Sigmoid colon (tissue), 6 donors: ENCODE measurements at regions not wholly inside any gene's neighbourhood (a gene's known extent, or its start where the extent isn't known, plus 50 kb on each side); places are given as distances from the start of the nearest gene placed in this dataset.

ENCODE experiments used
- DNase-seq: peaks from one replicate; pipeline ENCODE4 v3.0.0-alpha.2; 2019
- H3K27ac ChIP-seq, 4 donors: fragments of 200-600 bp; sonication (generic); one replicate each; pipeline ENCODE4 v1.5.1; 2016 to 2019; ENCODE audit warnings: mild to moderate bottlenecking in 1 of 4
- H3K27me3 ChIP-seq, 3 donors: fragments of 200-600 bp; sonication (generic); one replicate each; pipeline ENCODE4 v1.5.1; 2019; ENCODE audit warnings: mild to moderate bottlenecking in 1 of 3
- H3K36me3 ChIP-seq, 4 donors: fragments of 200-600 bp; sonication (generic); one replicate each; pipeline ENCODE4 v1.5.1; 2016 to 2019
- H3K4me1 ChIP-seq, 4 donors: fragments of 200-600 bp; sonication (generic); one replicate each; pipeline ENCODE4 v1.5.1; 2017 to 2019
- H3K4me3 ChIP-seq, 4 donors: fragments of 200-600 bp; sonication (generic); one replicate each; pipeline ENCODE4 v1.5.1; 2017 to 2019; ENCODE audit warnings: mild to moderate bottlenecking in 2 of 4, moderate library complexity in 1 of 4
- H3K9me3 ChIP-seq, 4 donors: fragments of 200-600 bp in 3 of 4; sonication (generic) in 3 of 4; one replicate each; pipeline versions ENCODE4 v1.5.1 to v1.6.1; 2013 to 2019
- EP300 ChIP-seq, 4 donors: sonication (generic); formaldehyde crosslinking; IDR thresholded peaks; one replicate each; pipeline ENCODE4 v1.6.1; 2017; ENCODE audit warnings: antibody characterized with exemption in 4 of 4
- POLR2A ChIP-seq, 2 donors: fragments of 450-650 bp; IDR thresholded peaks; one replicate each; pipeline ENCODE4 v1.6.1; 2016; ENCODE audit warnings: antibody characterized with exemption in 2 of 2, mild to moderate bottlenecking in 2 of 2, moderate library complexity in 2 of 2
- POLR2AphosphoS5 ChIP-seq, 4 donors: sonication (generic); formaldehyde crosslinking; IDR thresholded peaks; one replicate each; pipeline ENCODE4 v1.6.1; 2017; ENCODE audit warnings: antibody characterized with exemption in 4 of 4
- WGBS, 2 donors: extraction: QIAGEN DNeasy Blood & Tissue Kit; methylation state at CpG; one replicate each; pipeline ENCODE4 v1.1.7; 2013; 5-methylcytosine and 5-hydroxymethylcytosine counted together
- intact Hi-C: fragments of 100-400 bp; cut with DNase I; formaldehyde crosslinking; loops from one replicate; pipeline ENCODE4 v1.15.1; 2023
- TF ChIP-seq, protein P1 (sequence below), 4 experiments: fragments of 450-650 bp in 3 of 4; fragments of 200-600 bp in 1 of 4; IDR thresholded peaks; one replicate each; pipeline ENCODE4 v1.5.1; 2016 to 2019; ENCODE audit warnings: antibody characterized with exemption in 4 of 4, mild to moderate bottlenecking in 3 of 4, moderate library complexity in 2 of 4
- donor health status: healthy with polysubstance abuse.
- donor health status: healthy.

DNA sequence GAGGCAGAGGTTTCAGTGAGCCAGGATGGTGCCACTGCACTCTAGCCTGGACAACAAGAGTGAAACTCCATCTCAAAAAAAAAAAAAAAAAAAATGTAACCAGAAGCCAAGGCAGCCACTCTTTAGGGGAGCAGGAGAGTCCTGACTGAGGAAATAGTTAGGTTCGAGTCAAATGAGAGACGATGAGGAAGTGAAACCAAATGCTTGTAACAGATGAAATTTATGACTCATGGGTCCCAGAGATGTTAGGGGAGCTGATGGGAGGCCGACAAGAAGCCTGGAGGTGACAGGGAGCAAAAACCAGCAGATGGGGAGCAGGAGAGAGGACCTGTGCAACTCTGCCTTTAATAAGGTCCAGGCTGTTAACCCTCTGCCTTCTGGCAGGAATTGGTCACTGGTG, 756.1 kb upstream of the DDX18 start:
- Histone ChIP-seq H3K36me3 (no peaks in the 10 kb centered on the region), H3K9me3 (no peaks in the 10 kb centered on the region), H3K4me3 (no peak overlapping the region), H3K4me1 (no peaks in the 10 kb centered on the region), H3K27ac (no peak overlapping the region), H3K27me3 (no peaks in the 10 kb centered on the region)
- intact Hi-C loops, result no loop called here
- DNase-seq, result no peak
- 29 to 33% methylated on average over 3 of the region's 3 CpGs for WGBS, 2 donors
- no peak for TF ChIP-seq EP300 (IDR thresholded peaks at IDR 0.05)
- no peak for TF ChIP-seq POLR2A (IDR thresholded peaks at IDR 0.05)
- TF ChIP-seq, protein P1, sequence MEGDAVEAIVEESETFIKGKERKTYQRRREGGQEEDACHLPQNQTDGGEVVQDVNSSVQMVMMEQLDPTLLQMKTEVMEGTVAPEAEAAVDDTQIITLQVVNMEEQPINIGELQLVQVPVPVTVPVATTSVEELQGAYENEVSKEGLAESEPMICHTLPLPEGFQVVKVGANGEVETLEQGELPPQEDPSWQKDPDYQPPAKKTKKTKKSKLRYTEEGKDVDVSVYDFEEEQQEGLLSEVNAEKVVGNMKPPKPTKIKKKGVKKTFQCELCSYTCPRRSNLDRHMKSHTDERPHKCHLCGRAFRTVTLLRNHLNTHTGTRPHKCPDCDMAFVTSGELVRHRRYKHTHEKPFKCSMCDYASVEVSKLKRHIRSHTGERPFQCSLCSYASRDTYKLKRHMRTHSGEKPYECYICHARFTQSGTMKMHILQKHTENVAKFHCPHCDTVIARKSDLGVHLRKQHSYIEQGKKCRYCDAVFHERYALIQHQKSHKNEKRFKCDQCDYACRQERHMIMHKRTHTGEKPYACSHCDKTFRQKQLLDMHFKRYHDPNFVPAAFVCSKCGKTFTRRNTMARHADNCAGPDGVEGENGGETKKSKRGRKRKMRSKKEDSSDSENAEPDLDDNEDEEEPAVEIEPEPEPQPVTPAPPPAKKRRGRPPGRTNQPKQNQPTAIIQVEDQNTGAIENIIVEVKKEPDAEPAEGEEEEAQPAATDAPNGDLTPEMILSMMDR (IDR thresholded peaks at IDR 0.05), result no peak
- TF ChIP-seq POLR2AphosphoS5 (IDR thresholded peaks at IDR 0.05), result no peak

DNA sequence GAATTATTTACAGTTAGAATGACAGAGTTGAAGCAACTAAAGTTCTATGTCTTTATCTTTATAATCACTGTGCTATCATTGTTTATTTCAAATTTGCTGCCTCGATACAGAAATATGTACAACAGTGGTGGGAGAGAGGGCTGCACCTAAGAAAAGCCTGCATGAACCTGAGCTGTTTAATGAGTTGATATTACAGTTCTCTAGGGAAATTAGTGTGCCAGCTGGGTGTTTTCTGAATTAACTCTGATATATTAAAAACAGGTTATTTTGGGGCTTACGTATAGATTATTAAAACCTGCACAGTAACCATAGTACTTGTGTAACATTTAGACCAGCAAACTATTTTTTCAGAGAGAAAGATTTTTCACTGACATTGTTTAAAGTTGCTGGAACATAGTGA, 750.5 kb upstream of the DDX18 start:
- DNase-seq, result no peak
- TF ChIP-seq EP300 (IDR thresholded peaks at IDR 0.05) (no peak), POLR2A (IDR thresholded peaks at IDR 0.05) (no peak), POLR2AphosphoS5 (IDR thresholded peaks at IDR 0.05) (no peak)
- TF ChIP-seq, protein P1 (IDR thresholded peaks at IDR 0.05), result no peak
- no peaks in the 10 kb centered on the region for H3K4me1 ChIP-seq
- no peaks in the 10 kb centered on the region for H3K9me3 ChIP-seq
- intact Hi-C loops, result no loop called here
- no peak overlapping the region for H3K4me3 ChIP-seq
- no peaks in the 10 kb centered on the region for H3K36me3 ChIP-seq
- 41 to 58% methylated on average over 2 of the region's 2 CpGs for WGBS, 2 donors
- no peaks in the 10 kb centered on the region for H3K27me3 ChIP-seq
- H3K27ac ChIP-seq, result no peak overlapping the region

DNA sequence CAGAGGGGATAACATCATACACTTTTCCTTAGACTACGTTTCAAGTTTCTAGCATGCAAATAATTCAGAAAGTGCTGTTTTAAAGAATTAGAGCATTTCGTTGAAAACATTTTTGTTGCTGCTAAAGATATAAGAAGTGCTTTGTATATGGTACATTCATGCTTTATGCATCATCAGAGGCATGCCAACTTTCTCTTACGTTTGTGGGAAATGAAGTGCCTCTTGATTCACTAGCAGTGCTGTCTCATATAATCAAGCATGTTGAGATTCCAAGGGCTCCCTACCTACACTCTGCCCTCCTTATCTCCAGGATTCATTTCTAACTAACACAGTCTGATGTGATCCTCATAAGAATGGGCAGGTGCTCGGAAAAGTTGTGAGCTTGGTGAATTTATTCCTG, 748.6 kb upstream of the DDX18 start:
- no peak overlapping the region for H3K4me3 ChIP-seq
- H3K27me3 ChIP-seq, result no peaks in the 10 kb centered on the region
- H3K4me1 ChIP-seq, result no peaks in the 10 kb centered on the region
- DNase-seq, result no peak
- no peak for TF ChIP-seq POLR2A (IDR thresholded peaks at IDR 0.05)
- TF ChIP-seq, protein P1 (IDR thresholded peaks at IDR 0.05), result no peak
- TF ChIP-seq EP300 (IDR thresholded peaks at IDR 0.05), result no peak
- TF ChIP-seq POLR2AphosphoS5 (IDR thresholded peaks at IDR 0.05), result no peak
- H3K27ac ChIP-seq, result no peak overlapping the region
- H3K9me3 ChIP-seq, result no peaks in the 10 kb centered on the region
- 86 to 88% methylated on average over 4 of the region's 4 CpGs for WGBS, 2 donors
- intact Hi-C loops, result no loop called here
- H3K36me3 ChIP-seq, result no peaks in the 10 kb centered on the region

DNA sequence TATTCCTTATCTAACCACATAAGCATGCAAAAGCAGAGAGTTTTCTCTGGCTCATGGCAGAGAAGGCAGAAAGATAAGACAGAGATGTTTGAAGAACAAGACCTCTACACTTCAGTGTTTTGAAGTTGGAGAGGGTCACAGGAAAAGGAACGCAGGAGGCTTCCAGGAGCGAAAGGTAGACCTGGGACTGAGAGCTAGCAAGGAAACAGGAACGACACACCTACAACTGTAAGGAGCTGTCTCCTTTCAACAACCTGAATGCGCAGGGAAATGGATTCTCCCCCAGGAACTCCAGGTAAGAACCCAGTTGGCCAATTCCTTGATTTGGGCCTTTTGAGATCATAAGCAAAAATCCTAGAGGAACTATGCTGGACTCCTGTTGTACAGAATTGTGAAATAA, 746.6 kb upstream of the DDX18 start:
- DNase-seq, result no peak
- Histone ChIP-seq H3K4me3 (no peak overlapping the region), H3K9me3 (peaks cover 0 to 3% (median 0%) of the 10 kb centered on the region in 4 donors), H3K4me1 (no peaks in the 10 kb centered on the region), H3K27me3 (no peaks in the 10 kb centered on the region), H3K27ac (no peak overlapping the region), H3K36me3 (no peaks in the 10 kb centered on the region)
- 24 to 73% methylated on average over 4 of the region's 4 CpGs for WGBS, 2 donors
- TF ChIP-seq POLR2A (IDR thresholded peaks at IDR 0.05) (no peak), POLR2AphosphoS5 (IDR thresholded peaks at IDR 0.05) (no peak), EP300 (IDR thresholded peaks at IDR 0.05) (no peak)
- TF ChIP-seq, protein P1 (IDR thresholded peaks at IDR 0.05), result no peak
- intact Hi-C loops, result no loop called here

DNA sequence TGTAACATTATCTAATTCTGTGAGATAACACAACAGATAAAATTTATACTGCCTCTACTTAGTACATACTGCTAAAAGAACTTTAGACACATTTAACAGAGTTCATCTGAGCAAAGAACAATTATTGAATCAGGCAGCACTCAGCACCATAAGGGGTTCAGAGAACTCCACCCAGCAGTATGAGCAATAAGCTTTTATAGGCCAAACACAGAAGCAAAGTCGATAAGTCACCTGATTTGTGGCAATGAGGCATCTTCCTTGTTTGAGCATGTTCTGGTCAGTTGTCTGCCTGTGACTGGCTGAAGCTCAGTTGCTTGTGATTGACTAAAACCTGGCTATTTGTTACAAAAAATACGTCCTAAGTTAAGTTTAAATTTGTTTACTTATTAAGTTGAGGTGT, 746.1 kb upstream of the DDX18 start:
- H3K9me3 ChIP-seq, result peaks cover 0 to 3% (median 0%) of the 10 kb centered on the region in 4 donors
- H3K36me3 ChIP-seq, result no peaks in the 10 kb centered on the region
- WGBS, 2 donors, result 4 to 52% methylated on average over 2 of the region's 2 CpGs
- intact Hi-C loops, result no loop called here
- no peak for DNase-seq
- H3K4me1 ChIP-seq, result no peaks in the 10 kb centered on the region
- no peak overlapping the region for H3K27ac ChIP-seq
- TF ChIP-seq POLR2AphosphoS5 (IDR thresholded peaks at IDR 0.05), result no peak
- no peak for TF ChIP-seq POLR2A (IDR thresholded peaks at IDR 0.05)
- TF ChIP-seq, protein P1 (IDR thresholded peaks at IDR 0.05), result no peak
- no peak for TF ChIP-seq EP300 (IDR thresholded peaks at IDR 0.05)
- no peaks in the 10 kb centered on the region for H3K27me3 ChIP-seq
- no peak overlapping the region for H3K4me3 ChIP-seq
